A549 (cell line): ENCODE measurements at regions not wholly inside any gene's neighbourhood (a gene's known extent, or its start where the extent isn't known, plus 50 kb on each side); places are given as distances from the start of the nearest gene placed in this dataset.

Experiments used
- ATAC-seq, 2 experiments: fragments of 200-7000 bp in 1 of 2; fragments of >200 bp in 1 of 2; cut with Nextera tagmentation in 1 of 2; cut with Tn5 transposase in 1 of 2; 3 replicates each; pipeline versions ENCODE4 v1.8.0 to v1.9.1; 2018 to 2020; ENCODE audit warnings: mild to moderate bottlenecking in 1 of 2, moderate library complexity in 1 of 2
- CTCF ChIA-PET: fragments of 300-600 bp; sonication (Branson Sonifier 250); formaldehyde crosslinking; extraction: SDS; loops from one replicate; lab custom pipeline; 2021; ENCODE audit warnings: antibody characterized with exemption, inconsistent platforms; lab: Yijun Ruan, JAX
- POLR2A ChIA-PET: fragments of 350-600 bp; formaldehyde crosslinking; extraction: SDS; loops from one replicate; lab custom pipeline; 2021; ENCODE audit warnings: antibody characterized with exemption, inconsistent platforms; lab: Yijun Ruan, JAX
- DNase-seq, 2 experiments: peaks; one replicate each; pipeline versions ENCODE4 v3.0.0 to v3.0.0-alpha.2; 2011 to 2016; ENCODE audit warnings: low read depth in 1 of 2, low spot score in 1 of 2
- FAIRE-seq: peaks from 2 replicates; lab custom pipeline; 2011; peaks lifted over from hg19 to GRCh38; lab: Jason Lieb, UNC
- H3K27ac ChIP-seq, 2 experiments: fragments of >200 bp; sonication (Bioruptor Twin); formaldehyde crosslinking; 3 replicates each; pipeline ENCODE4 v1.5.1; 2016 to 2017
- H3K4me1 ChIP-seq: fragments of >200 bp; sonication (Bioruptor Twin); formaldehyde crosslinking; 3 replicates; pipeline ENCODE4 v1.6.1; 2016
- H3K4me2 ChIP-seq: fragments of >200 bp; sonication (Bioruptor Twin); formaldehyde crosslinking; 3 replicates; pipeline ENCODE4 v1.6.1; 2016
- H3K4me3 ChIP-seq: fragments of >200 bp; sonication (Bioruptor Twin); formaldehyde crosslinking; 3 replicates; pipeline ENCODE4 v1.5.1; 2016
- H3K9me3 ChIP-seq: fragments of >200 bp; sonication (Bioruptor Twin); formaldehyde crosslinking; 3 replicates; pipeline ENCODE4 v1.6.1; 2016
- ATOH8 ChIP-seq: fragments of 250-450 bp; sonication (Bioruptor Pico); IDR thresholded peaks from 2 replicates; pipeline ENCODE4 v1.5.0; 2020; ENCODE audit warnings: low read depth, mild to moderate bottlenecking, moderate library complexity
- CBX2 ChIP-seq: fragments of 200-600 bp; sonication (generic); IDR thresholded peaks from 2 replicates; pipeline ENCODE4 v1.6.1; 2016; ENCODE audit warnings: low read depth, mild to moderate bottlenecking, borderline replicate concordance
- CBX8 ChIP-seq: fragments of 200-600 bp; sonication (generic); IDR thresholded peaks from 2 replicates; pipeline ENCODE4 v1.6.1; 2016
- CEBPB ChIP-seq, 2 experiments: fragments of >200 bp in 1 of 2; sonication (Bioruptor Twin) in 1 of 2; formaldehyde crosslinking in 1 of 2; IDR thresholded peaks; 2 replicates each; pipeline ENCODE4 v1.6.1; 2012 to 2016
- CHD2 ChIP-seq: fragments of 150-350 bp; IDR thresholded peaks from 2 replicates; pipeline ENCODE4 v1.6.1; 2014; ENCODE audit warnings: low read length; ENCODE audit not compliant: partially characterized antibody
- EHF ChIP-seq: fragments of 250-450 bp; sonication (Bioruptor Pico); IDR thresholded peaks from 2 replicates; pipeline ENCODE4 v1.5.0; 2020; ENCODE audit warnings: mild to moderate bottlenecking
- ELK1 ChIP-seq: fragments of 150-350 bp; IDR thresholded peaks from 2 replicates; pipeline ENCODE4 v1.6.1; 2014; ENCODE audit warnings: low read depth, mild to moderate bottlenecking, low read length
- FOSB ChIP-seq: fragments of 250-450 bp; sonication (Bioruptor Pico); IDR thresholded peaks from 2 replicates; pipeline ENCODE4 v1.5.0; 2020; ENCODE audit warnings: mild to moderate bottlenecking, moderate library complexity
- FOXS1 ChIP-seq: fragments of 250-450 bp; sonication (Bioruptor Pico); IDR thresholded peaks from 2 replicates; pipeline ENCODE4 v1.5.0; 2020; ENCODE audit warnings: mild to moderate bottlenecking, moderate library complexity
- GATA3 ChIP-seq: IDR thresholded peaks from 2 replicates; pipeline ENCODE4 v1.6.1; 2012; ENCODE audit warnings: borderline replicate concordance
- HOXB13 ChIP-seq: fragments of 250-450 bp; sonication (Bioruptor Pico); IDR thresholded peaks from 2 replicates; pipeline ENCODE4 v1.5.0; 2020; ENCODE audit warnings: low read depth, mild to moderate bottlenecking, moderate library complexity
- HOXB5 ChIP-seq: fragments of 250-450 bp; sonication (Bioruptor Pico); IDR thresholded peaks from 2 replicates; pipeline ENCODE4 v1.5.0; 2020; ENCODE audit warnings: mild to moderate bottlenecking, moderate library complexity
- KDM1A ChIP-seq: fragments of 200-600 bp; sonication (generic); IDR thresholded peaks from 2 replicates; pipeline ENCODE4 v1.6.1; 2016; ENCODE audit warnings: low read depth, mild to moderate bottlenecking
- MYC ChIP-seq: IDR thresholded peaks from 2 replicates; pipeline ENCODE4 v1.6.1; 2012; ENCODE audit warnings: mild to moderate bottlenecking, inconsistent platforms, low read length, improper control_type of control experiment, borderline replicate concordance
- NFE2L2 ChIP-seq: fragments of 150-350 bp; conservative IDR thresholded peaks from 2 replicates; pipeline ENCODE4 v1.6.1; 2014; ENCODE audit warnings: low read length
- NR3C1 ChIP-seq: fragments of >200 bp; sonication (Bioruptor Twin); formaldehyde crosslinking; IDR thresholded peaks from 3 replicates; pipeline ENCODE4 v1.6.1; 2017
- PHF8 ChIP-seq: fragments of 200-600 bp; sonication (generic); IDR thresholded peaks from 2 replicates; pipeline ENCODE4 v1.6.1; 2016; ENCODE audit warnings: low read depth, mild to moderate bottlenecking, antibody characterized with exemption, moderate library complexity, borderline replicate concordance
- POLR2AphosphoS2 ChIP-seq: conservative IDR thresholded peaks from 2 replicates; pipeline ENCODE4 v1.6.1; 2012; ENCODE audit warnings: low read length, improper control_type of control experiment, inconsistent platforms
- RAD21 ChIP-seq, 2 experiments: fragments of >200 bp in 1 of 2; sonication (Bioruptor Twin) in 1 of 2; formaldehyde crosslinking in 1 of 2; IDR thresholded peaks in 1 of 2; conservative IDR thresholded peaks in 1 of 2; 2 replicates in 1 of 2; 3 replicates in 1 of 2; pipeline ENCODE4 v1.6.1; 2012 to 2018; ENCODE audit warnings: inconsistent platforms in 1 of 2
- RARB ChIP-seq: fragments of 250-450 bp; sonication (Bioruptor Pico); IDR thresholded peaks from 2 replicates; pipeline ENCODE4 v1.8.0; 2021; ENCODE audit warnings: mild to moderate bottlenecking, moderate library complexity
- REST ChIP-seq: fragments of 200-600 bp; sonication (generic); IDR thresholded peaks from 2 replicates; pipeline ENCODE4 v1.6.1; 2016; ENCODE audit warnings: antibody characterized with exemption, mild to moderate bottlenecking, moderate library complexity
- RNF2 ChIP-seq: fragments of 200-600 bp; sonication (generic); IDR thresholded peaks from 2 replicates; pipeline ENCODE4 v1.6.1; 2016; ENCODE audit warnings: low read depth, mild to moderate bottlenecking, antibody characterized with exemption, moderate library complexity, borderline replicate concordance
- SMC3 ChIP-seq: fragments of >200 bp; sonication (Bioruptor Twin); formaldehyde crosslinking; IDR thresholded peaks from 3 replicates; pipeline ENCODE4 v1.6.1; 2018; ENCODE audit warnings: inconsistent platforms
- TFCP2L1 ChIP-seq: fragments of 250-450 bp; sonication (Bioruptor Pico); IDR thresholded peaks from 2 replicates; pipeline ENCODE4 v1.5.0; 2021; ENCODE audit warnings: mild to moderate bottlenecking
- WGBS: methylation state at CpG from one replicate; pipeline ENCODE4 v1.1.6; 2017; ENCODE audit errors: missing lambda C conversion rate; 5-methylcytosine and 5-hydroxymethylcytosine counted together

- H3K4me1 ChIP-seq, result no peaks in the 10 kb centered on the region
- TF ChIP-seq EHF (no peak), CEBPB (IDR thresholded peaks at IDR 0.05) (no peak), ATOH8 (CRISPR knock-in tag) (no peak), NR3C1 (no peak), CBX8 (no peak), ELK1 (no peak), FOXS1 (no peak), CBX2 (no peak), KDM1A (no peak), RARB (no peak), FOSB (CRISPR knock-in tag) (no peak), MYC (no peak), PHF8 (no peak), HOXB5 (no peak)
- ChIA-PET POLR2A (no interaction called here), CTCF (no interaction called here)
- no peak overlapping the region for H3K4me3 ChIP-seq
- H3K9me3 ChIP-seq, result no peaks in the 10 kb centered on the region
- 20% methylated on average over 2 of the region's 2 CpGs for WGBS
- H3K4me2 ChIP-seq, result no peak overlapping the region
- no peak for DNase-seq
- H3K27ac ChIP-seq, result no peak overlapping the region
- no peak for FAIRE-seq
- no peak for ATAC-seq
Observed at GRCh38 chr10:104526188-104526587, 114.9 kb upstream of the SORCS3 start.

GRCh38 chr10:104527013-104527412, 114.1 kb upstream of the SORCS3 start:
- no peak for TF ChIP-seq REST
- TF ChIP-seq RAD21 (conservative IDR thresholded peaks at IDR 0.05 in 1 of 2, IDR thresholded peaks at IDR 0.05 in 1 of 2), result no peak
- no peak for TF ChIP-seq HOXB5
- TF ChIP-seq CHD2, result no peak
- TF ChIP-seq NFE2L2, result no peak
- no peak for TF ChIP-seq SMC3
- TF ChIP-seq RNF2, result no peak
- TF ChIP-seq GATA3, result no peak
- TF ChIP-seq EHF, result no peak
- TF ChIP-seq TFCP2L1 (CRISPR knock-in tag), result no peak
- TF ChIP-seq HOXB13, result no peak
- no peak for TF ChIP-seq POLR2AphosphoS2
- CTCF ChIA-PET, result no interaction called here
- no peak overlapping the region for H3K4me3 ChIP-seq
- WGBS, result 0% methylated on average over 1 of the region's 1 CpG
- H3K27ac ChIP-seq, result no peak overlapping the region
- H3K4me1 ChIP-seq, result no peaks in the 10 kb centered on the region
- DNase-seq, result no peak
- POLR2A ChIA-PET, result no interaction called here
- H3K4me2 ChIP-seq, result no peak overlapping the region
- no peak for FAIRE-seq
- no peak for ATAC-seq
- no peaks in the 10 kb centered on the region for H3K9me3 ChIP-seq
